ENCODE measurements at regions not wholly inside any gene's neighbourhood (a gene's known extent, or its start where the extent isn't known, plus 50 kb on each side); places are given as distances from the start of the nearest gene placed in this dataset. TPM values are rescaled to one million over a fixed set of nuclear protein-coding genes. Genes with fewer than 3 reads are reported as not detected.

DNA sequence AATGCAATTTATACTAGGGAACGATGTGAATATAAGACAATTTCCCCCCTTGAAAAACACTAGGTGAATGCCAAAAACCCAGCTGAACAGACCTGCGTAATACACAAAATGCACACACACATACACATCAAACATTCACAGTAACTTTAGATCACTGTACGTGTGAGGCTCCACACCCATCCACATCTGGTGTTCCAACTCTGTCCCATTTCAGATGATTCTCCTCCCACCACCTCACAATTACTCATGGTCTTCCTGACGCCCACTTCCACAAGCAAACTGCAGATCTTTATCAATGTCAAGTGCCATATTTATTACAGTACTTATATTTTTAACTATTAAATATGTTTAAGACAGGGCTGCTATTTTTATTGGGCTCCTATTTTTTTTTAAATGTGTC lies 57.8 kb upstream of the TENM4 start:
- Histone ChIP-seq H3K27ac (ENCODE audit: low read depth, low read length) (no peak overlapping the region), H3K9me3 (ENCODE audit: control insufficient read depth, low read length) (peaks cover 7% of the 10 kb centered on the region), H3K9ac (ENCODE audit: extremely low read depth, low read length, poor library complexity, severe bottlenecking) (no peak overlapping the region), H3K4me1 (ENCODE audit: control insufficient read depth, insufficient read depth, low read length) (peaks cover 7% of the 10 kb centered on the region), H3K4me3 (ENCODE audit: low read length) (no peak overlapping the region), H3K36me3 (ENCODE audit: control insufficient read depth, insufficient read depth, low read length) (no peaks in the 10 kb centered on the region), H3K27me3 (ENCODE audit: control insufficient read depth, insufficient read depth, low read length, poor library complexity, severe bottlenecking) (no peaks in the 10 kb centered on the region)
- no peak overlapping the region for H3K4me3 Mint-ChIP-seq
- 90 to 95% methylated on average over 2 to 4 of the region's 4 CpGs for whole genome bisulfite sequencing, 2 experiments (ENCODE audit: insufficient coverage in 1 of 2, insufficient read length in 1 of 2)
- H3K9me3 Mint-ChIP-seq: peaks cover 27% of the 10 kb centered on the region
- no peaks in the 10 kb centered on the region for H3K36me3 Mint-ChIP-seq (ENCODE audit: low read depth)
- no peak for DNase-seq
- no peaks in the 10 kb centered on the region for H3K27me3 Mint-ChIP-seq (ENCODE audit: insufficient read depth)
- H3K4me1 Mint-ChIP-seq: peaks cover 5% of the 10 kb centered on the region
- H3K27ac Mint-ChIP-seq: no peak overlapping the region
- TF ChIP-seq, protein P1, sequence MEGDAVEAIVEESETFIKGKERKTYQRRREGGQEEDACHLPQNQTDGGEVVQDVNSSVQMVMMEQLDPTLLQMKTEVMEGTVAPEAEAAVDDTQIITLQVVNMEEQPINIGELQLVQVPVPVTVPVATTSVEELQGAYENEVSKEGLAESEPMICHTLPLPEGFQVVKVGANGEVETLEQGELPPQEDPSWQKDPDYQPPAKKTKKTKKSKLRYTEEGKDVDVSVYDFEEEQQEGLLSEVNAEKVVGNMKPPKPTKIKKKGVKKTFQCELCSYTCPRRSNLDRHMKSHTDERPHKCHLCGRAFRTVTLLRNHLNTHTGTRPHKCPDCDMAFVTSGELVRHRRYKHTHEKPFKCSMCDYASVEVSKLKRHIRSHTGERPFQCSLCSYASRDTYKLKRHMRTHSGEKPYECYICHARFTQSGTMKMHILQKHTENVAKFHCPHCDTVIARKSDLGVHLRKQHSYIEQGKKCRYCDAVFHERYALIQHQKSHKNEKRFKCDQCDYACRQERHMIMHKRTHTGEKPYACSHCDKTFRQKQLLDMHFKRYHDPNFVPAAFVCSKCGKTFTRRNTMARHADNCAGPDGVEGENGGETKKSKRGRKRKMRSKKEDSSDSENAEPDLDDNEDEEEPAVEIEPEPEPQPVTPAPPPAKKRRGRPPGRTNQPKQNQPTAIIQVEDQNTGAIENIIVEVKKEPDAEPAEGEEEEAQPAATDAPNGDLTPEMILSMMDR (conservative IDR thresholded peaks at IDR 0.05): no peak

DNA sequence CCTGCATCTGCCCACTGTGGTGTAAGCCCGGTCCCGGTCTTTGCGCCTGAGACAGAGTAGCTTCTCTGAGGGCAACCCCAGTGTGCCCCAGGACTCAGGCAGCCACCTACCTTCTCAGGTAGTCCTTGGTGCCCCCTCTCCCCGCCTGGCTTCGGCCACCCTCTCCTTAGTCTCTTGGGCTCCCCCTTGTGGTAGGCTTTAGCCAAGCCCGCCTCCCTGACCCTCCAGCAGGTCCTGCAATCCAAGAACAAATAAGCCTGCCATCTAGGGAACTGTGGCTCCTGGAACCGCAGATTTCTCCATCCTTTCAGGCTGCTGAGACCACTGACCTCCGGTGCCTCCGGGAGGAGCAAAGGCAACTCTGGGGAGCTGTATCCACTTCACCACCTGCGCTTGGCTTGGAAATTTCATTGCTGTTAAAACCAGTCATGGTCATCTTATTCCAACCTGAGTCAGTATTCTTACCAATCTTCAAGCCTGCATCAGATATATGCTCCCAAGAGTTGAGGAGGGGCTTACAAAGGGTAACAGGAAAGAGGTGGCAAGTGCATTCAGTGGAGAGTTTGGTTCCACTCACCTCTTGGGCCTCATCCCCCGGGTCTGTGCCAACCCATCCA lies 52.8 kb upstream of the TENM4 start:
- H3K4me1 Mint-ChIP-seq: peaks cover 17% of the 10 kb centered on the region
- no peak overlapping the region for H3K4me3 ChIP-seq (ENCODE audit: low read length)
- DNase-seq: peak; percentile 98
- no peak overlapping the region for H3K27ac ChIP-seq (ENCODE audit: low read depth, low read length)
- H3K36me3 Mint-ChIP-seq (ENCODE audit: low read depth): no peaks in the 10 kb centered on the region
- no peak overlapping the region for H3K4me3 Mint-ChIP-seq
- H3K27me3 Mint-ChIP-seq (ENCODE audit: insufficient read depth): no peaks in the 10 kb centered on the region
- H3K9me3 Mint-ChIP-seq: peaks cover 16% of the 10 kb centered on the region
- H3K9me3 ChIP-seq (ENCODE audit: control insufficient read depth, low read length): peaks cover 7% of the 10 kb centered on the region
- WGBS, 2 experiments (ENCODE audit: insufficient coverage in 1 of 2, insufficient read length in 1 of 2): 24 to 42% methylated on average over 4 to 11 of the region's 11 CpGs
- H3K27ac Mint-ChIP-seq: no peak overlapping the region
- no peaks in the 10 kb centered on the region for H3K27me3 ChIP-seq (ENCODE audit: control insufficient read depth, insufficient read depth, low read length, poor library complexity, severe bottlenecking)
- TF ChIP-seq, protein P1 (conservative IDR thresholded peaks at IDR 0.05): peak; percentile 96
- H3K36me3 ChIP-seq (ENCODE audit: control insufficient read depth, insufficient read depth, low read length): no peaks in the 10 kb centered on the region
- H3K4me1 ChIP-seq (ENCODE audit: control insufficient read depth, insufficient read depth, low read length): peaks cover 6% of the 10 kb centered on the region
- no peak overlapping the region for H3K9ac ChIP-seq (ENCODE audit: extremely low read depth, low read length, poor library complexity, severe bottlenecking)

DNA sequence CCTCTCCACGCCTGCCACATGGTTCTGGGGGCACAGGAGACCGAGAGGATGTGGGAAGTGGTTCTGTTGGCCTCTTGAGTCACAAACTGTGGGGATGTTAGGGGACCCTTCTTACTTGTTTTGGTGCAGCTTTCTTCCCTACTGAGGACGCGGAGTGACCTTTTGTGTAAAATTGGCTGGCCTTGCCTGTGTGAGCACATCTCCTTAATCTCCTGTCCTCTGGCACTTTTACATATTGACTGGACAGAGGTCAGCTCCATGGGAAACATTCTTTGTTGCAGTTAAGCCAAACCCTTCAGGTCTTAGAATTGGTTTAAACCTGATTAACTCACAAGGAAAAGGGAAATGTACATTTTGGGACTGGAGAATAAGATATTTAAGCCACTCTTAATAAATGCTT lies 51.2 kb upstream of the TENM4 start:
- Histone ChIP-seq H3K9me3 (ENCODE audit: control insufficient read depth, low read length) (peaks cover 3% of the 10 kb centered on the region), H3K4me1 (ENCODE audit: control insufficient read depth, insufficient read depth, low read length) (peaks cover 6% of the 10 kb centered on the region), H3K9ac (ENCODE audit: extremely low read depth, low read length, poor library complexity, severe bottlenecking) (no peak overlapping the region), H3K4me3 (ENCODE audit: low read length) (no peak overlapping the region), H3K27me3 (ENCODE audit: control insufficient read depth, insufficient read depth, low read length, poor library complexity, severe bottlenecking) (no peaks in the 10 kb centered on the region), H3K27ac (ENCODE audit: low read depth, low read length) (no peak overlapping the region), H3K36me3 (ENCODE audit: control insufficient read depth, insufficient read depth, low read length) (no peaks in the 10 kb centered on the region)
- H3K4me1 Mint-ChIP-seq: peaks cover 17% of the 10 kb centered on the region
- H3K4me3 Mint-ChIP-seq: no peak overlapping the region
- no peak for DNase-seq
- peaks cover 1% of the 10 kb centered on the region for H3K9me3 Mint-ChIP-seq
- TF ChIP-seq, protein P1 (conservative IDR thresholded peaks at IDR 0.05): no peak
- peaks cover 2% of the 10 kb centered on the region for H3K27me3 Mint-ChIP-seq (ENCODE audit: insufficient read depth)
- no peaks in the 10 kb centered on the region for H3K36me3 Mint-ChIP-seq (ENCODE audit: low read depth)
- no peak overlapping the region for H3K27ac Mint-ChIP-seq
- WGBS, 2 experiments (ENCODE audit: insufficient coverage in 1 of 2, insufficient read length in 1 of 2): 60 to 87% methylated on average over 2 to 4 of the region's 4 CpGs

Small RNAs in the stretch of these regions (microRNA-seq; reads per million reads assigned to microRNA genes)
- not detected for gene MIR4300 (ENCODE audit: borderline microRNAs expressed)

All from endodermal cell (in vitro differentiated cells).